GM10248 (cell line): ENCODE measurements at regions not wholly inside any gene's neighbourhood (a gene's known extent, or its start where the extent isn't known, plus 50 kb on each side); places are given as distances from the start of the nearest gene placed in this dataset.

ENCODE experiments used
- CTCF ChIA-PET: fragments of 300-600 bp; sonication (Branson Sonifier 250); formaldehyde crosslinking; extraction: SDS; loops from one replicate; lab custom pipeline; 2021; ENCODE audit warnings: antibody characterized with exemption; lab: Yijun Ruan, JAX
- POLR2A ChIA-PET: fragments of 350-650 bp; sonication (Branson Sonifier 250); formaldehyde crosslinking; extraction: SDS; loops from one replicate; lab custom pipeline; 2020; ENCODE audit warnings: antibody characterized with exemption; lab: Yijun Ruan, JAX
- DNase-seq: peaks from one replicate; pipeline ENCODE4 v3.0.0; 2012; ENCODE audit errors: extremely low spot score
- CTCF ChIP-seq: IDR thresholded peaks from 2 replicates; pipeline ENCODE4 v1.5.1; 2012; ENCODE audit warnings: mild to moderate bottlenecking, low read depth; ENCODE audit errors: extremely low read depth, missing control alignments, control extremely low read depth

- no peak for TF ChIP-seq CTCF
- CTCF ChIA-PET: no interaction called here
- DNase-seq: no peak
- POLR2A ChIA-PET: no interaction called here
These were observed 68.3 kb upstream of the SPANXB1 start for GRCh38 chrX:140933874-140934655.

- ChIA-PET CTCF (no interaction called here), POLR2A (no interaction called here)
- no peak for TF ChIP-seq CTCF
- no peak for DNase-seq
These were observed 58.9 kb upstream of the SPANXB1 start for GRCh38 chrX:140943513-140943912.

DNA sequence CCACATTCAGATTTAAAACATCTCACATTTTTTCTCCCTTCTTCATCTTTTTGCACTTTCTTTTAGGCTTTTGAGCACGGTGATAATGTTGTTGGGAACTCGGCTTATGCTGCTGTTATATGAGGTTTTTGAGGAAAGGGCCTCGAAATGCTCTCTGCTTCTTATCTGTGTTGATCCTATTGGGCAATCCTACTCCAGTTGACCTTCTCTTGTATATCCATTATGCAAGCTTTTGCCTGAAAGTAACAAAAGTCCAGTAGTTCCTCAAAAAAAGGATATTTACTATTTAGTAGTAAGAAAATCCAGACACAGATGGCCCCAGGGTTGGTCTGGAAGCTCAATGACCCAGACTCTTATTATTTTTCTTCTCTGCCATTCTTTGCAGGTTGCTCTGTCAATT, 57.7 kb upstream of the SPANXB1 start:
- no peak for TF ChIP-seq CTCF
- POLR2A ChIA-PET: no interaction called here
- CTCF ChIA-PET: interaction anchor here (1.2 kb wide), 1 partner anchor 8 kb away, joined by 4 read pairs; no protein-coding TSS in a partner anchor
- DNase-seq: no peak

- no peak for DNase-seq
- ChIA-PET POLR2A (no interaction called here), CTCF (no interaction called here)
- TF ChIP-seq CTCF: no peak
These were observed 53.6 kb upstream of the SPANXB1 start for GRCh38 chrX:140948827-140949226.

DNA sequence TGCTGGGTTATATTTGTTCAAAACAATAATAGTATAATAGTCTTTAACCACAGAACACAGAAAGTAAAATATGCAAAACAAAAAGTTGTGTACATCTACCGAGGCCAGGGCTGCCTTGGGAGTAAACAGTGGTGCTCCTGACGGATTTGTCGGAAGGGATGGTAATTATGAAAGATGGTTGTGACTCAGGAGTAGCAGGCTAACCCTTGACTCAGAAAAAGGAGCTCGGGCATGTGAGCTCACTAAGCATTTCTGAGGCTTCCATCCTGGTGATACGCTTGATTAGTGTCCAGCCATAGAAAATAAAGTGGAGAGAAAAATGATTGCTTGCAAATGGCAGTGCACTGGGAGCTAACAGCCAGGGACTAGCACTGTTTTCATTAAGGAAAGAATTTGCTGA, 53.2 kb upstream of the SPANXB1 start:
- CTCF ChIA-PET: interaction anchor here (0.8 kb wide), 1 partner anchor 32 kb away, joined by 3 read pairs; no protein-coding TSS in a partner anchor
- POLR2A ChIA-PET: no interaction called here
- no peak for DNase-seq
- no peak for TF ChIP-seq CTCF
